BLaER1 (cell line): ENCODE measurements at regions not wholly inside any gene's neighbourhood (a gene's known extent, or its start where the extent isn't known, plus 50 kb on each side); places are given as distances from the start of the nearest gene placed in this dataset.

Source experiments
- H3K27ac ChIP-seq: shearing (Covaris generic); formaldehyde crosslinking; 2 replicates; pipeline ENCODE4 v1.8.1; 2022
- H3K27me3 ChIP-seq: shearing (Covaris generic); formaldehyde crosslinking; 2 replicates; pipeline ENCODE4 v1.8.1; 2022
- H3K36me3 ChIP-seq: shearing (Covaris generic); formaldehyde crosslinking; 2 replicates; pipeline ENCODE4 v1.8.1; 2022
- H3K4me1 ChIP-seq: shearing (Covaris generic); formaldehyde crosslinking; 2 replicates; pipeline ENCODE4 v1.8.1; 2022
- H3K4me2 ChIP-seq: shearing (Covaris generic); formaldehyde crosslinking; 2 replicates; pipeline ENCODE4 v1.8.1; 2022
- H3K4me3 ChIP-seq: shearing (Covaris generic); formaldehyde crosslinking; 2 replicates; pipeline ENCODE4 v1.8.1; 2022
- H3K9ac ChIP-seq: shearing (Covaris generic); formaldehyde crosslinking; 2 replicates; pipeline ENCODE4 v1.8.1; 2022
- H3K9me3 ChIP-seq: shearing (Covaris generic); formaldehyde crosslinking; 2 replicates; pipeline ENCODE4 v1.8.1; 2022
- H4K20me1 ChIP-seq: shearing (Covaris generic); formaldehyde crosslinking; 2 replicates; pipeline ENCODE4 v1.8.1; 2022
- Cebpa-rat ChIP-seq: shearing (Covaris generic); IDR thresholded peaks from 2 replicates; pipeline ENCODE4 v1.8.1; 2022

DNA sequence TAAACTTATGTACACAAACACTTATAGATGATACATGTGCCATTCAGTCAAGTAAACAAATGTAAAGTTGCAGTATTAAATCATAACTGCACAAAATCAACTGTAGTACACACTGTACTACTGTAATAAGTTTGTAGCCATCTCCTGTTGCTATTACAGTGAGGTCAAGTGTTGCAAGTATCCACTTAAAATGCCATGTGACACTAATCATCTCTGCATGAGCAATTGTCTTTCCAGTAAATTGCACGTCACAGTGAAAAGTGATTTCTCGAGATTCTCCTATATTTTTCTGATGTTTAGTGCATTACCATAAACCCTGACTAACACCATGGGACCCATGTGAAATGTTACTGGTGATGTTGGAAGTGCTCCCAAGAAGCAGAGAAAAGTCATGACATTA, 293.3 kb upstream of the SP4 start:
- H3K4me3 ChIP-seq: no peak overlapping the region
- H4K20me1 ChIP-seq: no peaks in the 10 kb centered on the region

DNA sequence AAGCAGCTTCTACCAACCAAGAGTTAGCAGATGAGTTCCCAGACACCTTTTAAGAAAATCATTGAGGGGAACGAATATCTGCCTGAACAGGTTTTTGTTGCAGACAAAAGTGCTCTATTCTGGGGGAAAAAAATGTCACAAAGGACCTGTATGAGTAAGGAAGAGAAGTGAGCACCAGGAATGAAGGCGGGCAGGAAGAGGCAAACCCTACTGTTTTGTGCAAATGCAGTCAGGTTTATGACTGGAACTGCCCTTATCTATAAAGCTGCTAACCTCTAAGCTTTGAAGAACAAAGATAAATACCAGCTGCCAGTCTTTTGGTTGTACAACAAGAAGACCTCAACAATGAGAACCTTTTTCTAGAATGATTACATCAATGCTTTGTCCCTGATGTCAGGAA, 292.4 kb upstream of the SP4 start:
- no peak overlapping the region for H3K4me3 ChIP-seq
- H3K9ac ChIP-seq: no peak overlapping the region
- H3K27me3 ChIP-seq: no peaks in the 10 kb centered on the region
- H3K27ac ChIP-seq: no peak overlapping the region
- no peaks in the 10 kb centered on the region for H3K9me3 ChIP-seq
- H4K20me1 ChIP-seq: no peaks in the 10 kb centered on the region
- no peak overlapping the region for H3K4me2 ChIP-seq
- no peak for TF ChIP-seq Cebpa-rat
- no peaks in the 10 kb centered on the region for H3K36me3 ChIP-seq
- no peaks in the 10 kb centered on the region for H3K4me1 ChIP-seq

More for the DNA sequence above, 293.3 kb upstream of the SP4 start:
- no peak overlapping the region for H3K4me2 ChIP-seq
- no peaks in the 10 kb centered on the region for H3K36me3 ChIP-seq
- no peaks in the 10 kb centered on the region for H3K9me3 ChIP-seq
- no peak overlapping the region for H3K27ac ChIP-seq
- no peaks in the 10 kb centered on the region for H3K27me3 ChIP-seq
- no peak for TF ChIP-seq Cebpa-rat
- H3K4me1 ChIP-seq: no peaks in the 10 kb centered on the region
- no peak overlapping the region for H3K9ac ChIP-seq

DNA sequence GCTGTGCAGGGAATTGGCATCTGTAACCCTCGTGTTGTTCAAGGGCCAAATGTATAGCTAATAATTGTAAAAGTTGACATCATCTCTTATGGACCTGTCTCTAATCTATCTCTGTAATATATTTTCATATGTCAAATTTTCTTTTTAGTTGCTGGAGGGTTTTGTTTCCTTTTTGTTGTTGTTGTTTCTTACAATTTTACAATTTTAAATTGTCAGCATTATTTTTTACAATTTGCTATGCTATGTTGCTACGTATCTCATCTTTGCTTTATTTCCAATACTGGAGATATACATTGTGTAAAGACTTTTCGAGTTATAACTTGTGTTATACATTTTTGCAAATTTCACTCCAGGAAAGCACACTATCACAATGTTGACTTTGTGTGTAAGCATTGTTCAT, 290.2 kb upstream of the SP4 start:
- Histone ChIP-seq H3K9me3 (no peaks in the 10 kb centered on the region), H3K27me3 (no peaks in the 10 kb centered on the region), H3K4me3 (no peak overlapping the region), H3K27ac (no peak overlapping the region), H4K20me1 (no peaks in the 10 kb centered on the region), H3K36me3 (no peaks in the 10 kb centered on the region), H3K4me2 (no peak overlapping the region), H3K4me1 (no peaks in the 10 kb centered on the region), H3K9ac (no peak overlapping the region)
- no peak for TF ChIP-seq Cebpa-rat

DNA sequence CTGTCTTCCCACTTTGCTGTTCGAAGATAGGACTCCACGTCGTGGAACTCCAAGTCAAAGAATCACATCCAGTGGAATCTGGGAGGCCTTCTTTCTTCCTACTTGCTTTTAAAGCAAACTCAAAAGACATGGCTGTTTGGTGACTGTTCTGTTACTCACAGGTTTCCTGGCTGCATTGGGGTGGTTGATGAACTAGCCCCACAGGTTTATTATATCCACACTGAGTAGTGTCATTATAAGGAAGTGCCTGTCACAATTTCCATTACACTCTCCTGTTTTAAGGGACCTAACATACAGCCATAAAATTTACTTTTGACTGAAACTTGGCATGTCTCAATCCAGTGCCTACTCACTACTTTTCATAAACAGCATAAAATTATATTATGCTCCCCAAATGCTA, 287.3 kb upstream of the SP4 start:
- H3K4me2 ChIP-seq: no peak overlapping the region
- no peaks in the 10 kb centered on the region for H3K27me3 ChIP-seq
- H3K9me3 ChIP-seq: no peaks in the 10 kb centered on the region
- no peak overlapping the region for H3K9ac ChIP-seq
- no peaks in the 10 kb centered on the region for H3K4me1 ChIP-seq
- no peak for TF ChIP-seq Cebpa-rat
- no peak overlapping the region for H3K4me3 ChIP-seq
- no peaks in the 10 kb centered on the region for H4K20me1 ChIP-seq
- no peak overlapping the region for H3K27ac ChIP-seq
- H3K36me3 ChIP-seq: no peaks in the 10 kb centered on the region

DNA sequence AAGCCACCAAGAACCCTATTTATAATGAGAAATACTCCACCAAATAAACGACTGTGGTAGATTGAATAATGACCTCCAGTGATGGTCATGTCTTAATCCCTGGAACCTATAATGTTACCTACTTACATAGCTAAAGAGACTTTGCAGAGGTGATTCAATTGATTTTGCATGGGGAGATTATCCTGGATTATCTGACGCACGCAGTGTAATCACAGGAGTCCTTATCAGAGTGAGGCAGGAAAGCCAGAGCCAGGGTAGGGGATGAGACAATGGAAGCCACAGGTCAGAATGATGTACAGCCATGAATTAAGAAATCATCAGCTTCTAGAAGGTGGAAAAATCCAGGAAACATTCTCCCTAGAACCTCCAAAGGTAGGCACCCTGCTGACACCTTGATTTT, 286.4 kb upstream of the SP4 start:
- Histone ChIP-seq H3K27me3 (no peaks in the 10 kb centered on the region), H3K9ac (no peak overlapping the region), H3K27ac (no peak overlapping the region), H3K4me3 (no peak overlapping the region), H3K9me3 (no peaks in the 10 kb centered on the region), H3K4me2 (no peak overlapping the region), H3K36me3 (no peaks in the 10 kb centered on the region), H3K4me1 (no peaks in the 10 kb centered on the region), H4K20me1 (no peaks in the 10 kb centered on the region)
- no peak for TF ChIP-seq Cebpa-rat

DNA sequence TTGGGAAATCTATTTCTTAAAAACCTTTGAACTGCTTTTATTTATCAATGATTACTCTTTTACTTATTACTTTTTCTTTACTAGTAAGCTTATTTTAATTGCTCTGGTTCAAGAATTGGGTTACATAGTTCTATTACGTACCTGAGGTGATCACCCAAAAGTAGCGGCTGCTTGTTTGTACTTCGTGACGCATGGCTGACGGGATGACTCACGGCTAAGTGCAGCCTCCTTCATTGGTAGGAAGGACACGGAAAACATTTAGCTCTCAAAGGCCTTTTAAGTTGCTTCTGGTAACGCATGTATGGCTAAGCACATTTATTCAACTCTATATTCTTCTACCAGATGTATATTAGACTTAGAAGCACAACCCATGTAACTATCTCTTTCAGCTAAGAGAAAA, 285.8 kb upstream of the SP4 start:
- Histone ChIP-seq H3K4me1 (no peaks in the 10 kb centered on the region), H3K4me3 (no peak overlapping the region), H3K27ac (no peak overlapping the region), H3K27me3 (no peaks in the 10 kb centered on the region), H3K4me2 (no peak overlapping the region), H4K20me1 (no peaks in the 10 kb centered on the region), H3K36me3 (no peaks in the 10 kb centered on the region), H3K9me3 (no peaks in the 10 kb centered on the region), H3K9ac (no peak overlapping the region)
- TF ChIP-seq Cebpa-rat: no peak

DNA sequence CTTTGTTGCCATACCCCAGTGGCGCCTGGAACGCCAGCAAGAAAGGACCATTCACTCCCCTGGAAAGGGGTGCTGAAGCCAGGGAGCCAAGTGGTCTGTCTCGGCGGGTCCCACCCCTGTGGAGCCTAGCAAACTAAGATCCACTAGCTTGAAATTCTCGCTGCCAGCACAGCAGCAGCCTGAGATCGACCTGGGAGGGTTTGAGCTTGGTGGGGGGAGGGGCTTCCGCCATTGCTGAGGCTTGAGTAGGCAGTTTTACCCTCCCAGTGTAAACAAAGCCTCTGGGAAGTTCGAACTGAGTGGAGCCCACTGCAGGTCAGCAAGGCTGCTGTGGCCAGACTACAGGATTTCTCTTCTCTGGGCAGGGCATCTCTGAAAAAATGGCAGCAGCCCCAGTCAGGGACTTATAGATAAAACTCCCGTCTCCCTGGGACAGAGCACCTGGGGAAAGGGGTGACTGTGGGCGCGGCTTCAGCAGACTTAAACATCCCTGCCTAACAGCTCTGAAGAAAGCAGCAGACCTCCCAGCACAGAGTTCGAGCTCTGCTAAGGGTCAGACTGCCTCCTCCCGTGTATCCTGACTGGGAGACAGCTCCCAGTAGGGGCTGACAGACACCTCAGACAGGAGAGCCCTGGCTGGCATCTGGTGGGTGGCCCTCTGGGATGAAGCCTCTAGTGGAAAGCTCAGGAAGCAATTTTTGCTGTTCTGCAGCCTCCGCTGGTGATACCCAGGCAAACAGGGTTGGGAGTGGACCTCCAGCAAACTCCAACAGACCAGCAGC, 281.1 kb upstream of the SP4 start:
- H3K4me1 ChIP-seq: no peaks in the 10 kb centered on the region
- no peak for TF ChIP-seq Cebpa-rat
- H3K36me3 ChIP-seq: no peaks in the 10 kb centered on the region
- H3K27me3 ChIP-seq: no peaks in the 10 kb centered on the region
- no peak overlapping the region for H3K4me3 ChIP-seq
- no peaks in the 10 kb centered on the region for H4K20me1 ChIP-seq
- no peaks in the 10 kb centered on the region for H3K9me3 ChIP-seq
- no peak overlapping the region for H3K4me2 ChIP-seq
- H3K27ac ChIP-seq: no peak overlapping the region
- H3K9ac ChIP-seq: no peak overlapping the region

DNA sequence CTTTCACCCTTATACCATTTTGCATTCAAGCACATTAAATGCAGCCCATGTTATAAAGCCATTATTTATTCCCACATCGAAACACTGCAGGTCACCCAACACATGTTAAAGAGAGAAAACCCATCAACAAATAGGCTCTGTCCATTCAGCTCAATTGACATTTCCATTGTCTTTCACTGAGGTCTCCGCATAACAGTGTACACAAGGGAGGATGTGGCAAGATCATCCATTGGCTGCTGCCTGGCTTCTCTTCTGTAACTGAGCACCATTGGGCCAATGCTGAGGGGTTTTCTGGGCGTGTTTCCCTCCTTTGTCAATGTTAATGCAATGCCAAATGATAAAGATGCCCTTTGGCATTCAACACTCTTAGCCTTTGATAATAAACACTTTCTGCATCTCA, 278.1 kb upstream of the SP4 start:
- no peak overlapping the region for H3K4me3 ChIP-seq
- no peaks in the 10 kb centered on the region for H3K36me3 ChIP-seq
- no peak overlapping the region for H3K9ac ChIP-seq
- no peak overlapping the region for H3K4me2 ChIP-seq
- H3K27ac ChIP-seq: no peak overlapping the region
- H3K9me3 ChIP-seq: no peaks in the 10 kb centered on the region
- no peaks in the 10 kb centered on the region for H4K20me1 ChIP-seq
- H3K27me3 ChIP-seq: no peaks in the 10 kb centered on the region
- H3K4me1 ChIP-seq: no peaks in the 10 kb centered on the region
- TF ChIP-seq Cebpa-rat: no peak

DNA sequence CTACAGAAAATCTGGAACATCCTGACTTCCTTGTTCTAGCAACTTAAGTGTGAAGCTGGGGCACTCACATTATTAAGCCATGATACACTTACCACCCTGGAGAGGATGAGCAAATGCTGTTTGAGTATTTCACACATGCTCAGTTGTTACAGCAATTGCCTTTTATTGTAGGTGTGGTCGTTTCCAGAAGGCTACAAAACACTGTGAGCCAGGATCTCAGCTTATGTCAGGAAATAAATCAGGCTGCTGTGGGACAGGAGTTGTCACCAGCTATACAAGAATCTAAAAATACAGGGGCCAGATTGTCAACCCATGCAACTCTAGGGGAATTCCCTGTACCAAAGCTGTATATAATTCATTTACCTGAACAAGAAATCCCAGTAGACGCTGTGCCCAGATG, 273.3 kb upstream of the SP4 start:
- Histone ChIP-seq H3K36me3 (no peaks in the 10 kb centered on the region), H3K27ac (no peak overlapping the region), H3K4me3 (no peak overlapping the region), H4K20me1 (no peaks in the 10 kb centered on the region), H3K27me3 (no peaks in the 10 kb centered on the region), H3K9ac (no peak overlapping the region), H3K4me1 (peaks cover 9% of the 10 kb centered on the region; the same call in 1 of the 2 replicates), H3K9me3 (no peaks in the 10 kb centered on the region), H3K4me2 (no peak overlapping the region)
- no peak for TF ChIP-seq Cebpa-rat

DNA sequence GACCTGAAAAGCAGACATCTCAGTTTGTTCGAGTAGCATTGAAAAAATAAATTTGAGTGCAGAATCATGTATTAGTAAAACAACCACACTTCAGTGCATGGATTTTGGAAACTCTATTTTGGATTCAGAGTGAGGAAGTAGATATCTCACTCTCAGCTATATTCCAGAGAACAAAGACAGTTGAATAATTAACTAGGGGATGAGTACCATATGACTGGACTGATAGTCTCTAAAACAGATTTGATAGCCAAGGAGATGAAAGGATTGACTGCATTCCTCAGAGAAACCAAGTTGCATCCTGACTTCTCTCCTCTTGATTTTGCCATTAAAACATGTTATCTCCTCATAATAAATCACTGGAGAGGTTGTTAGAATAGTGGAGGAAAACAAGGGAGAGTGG, 268.4 kb upstream of the SP4 start:
- Histone ChIP-seq H3K4me2 (no peak overlapping the region), H3K4me1 (peaks cover 9% of the 10 kb centered on the region; the same call in 1 of the 2 replicates), H3K27me3 (no peaks in the 10 kb centered on the region), H3K36me3 (no peaks in the 10 kb centered on the region), H3K9ac (no peak overlapping the region), H3K9me3 (no peaks in the 10 kb centered on the region), H3K27ac (no peak overlapping the region), H3K4me3 (no peak overlapping the region), H4K20me1 (no peaks in the 10 kb centered on the region)
- no peak for TF ChIP-seq Cebpa-rat

DNA sequence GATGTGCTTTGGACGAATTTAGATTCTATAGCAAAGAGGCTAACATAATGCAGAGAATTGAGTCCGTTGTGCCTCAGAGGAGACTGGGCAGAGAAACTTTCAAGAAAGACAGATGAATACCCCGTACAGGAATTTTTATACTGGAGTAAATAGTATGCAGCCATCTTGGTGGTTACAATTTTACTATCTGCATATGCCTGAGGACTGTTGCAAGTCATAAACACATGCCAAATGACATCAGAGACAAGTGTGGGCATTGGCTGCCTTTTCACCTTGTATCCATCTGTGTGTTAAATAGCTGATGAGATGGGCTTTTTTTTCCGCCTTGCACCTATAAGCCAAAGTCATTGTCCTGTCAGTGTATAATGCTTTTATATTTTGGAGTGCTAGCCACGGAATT, 267.5 kb upstream of the SP4 start:
- H3K27ac ChIP-seq: no peak overlapping the region
- H3K4me2 ChIP-seq: no peak overlapping the region
- no peak overlapping the region for H3K9ac ChIP-seq
- H3K4me1 ChIP-seq: peaks cover 9% of the 10 kb centered on the region; the same call in 1 of the 2 replicates
- TF ChIP-seq Cebpa-rat: no peak
- H3K9me3 ChIP-seq: 0 out of 2 replicates have a peak, but pooled peaks cover 7% of the 10 kb centered on the region
- no peaks in the 10 kb centered on the region for H3K36me3 ChIP-seq
- no peaks in the 10 kb centered on the region for H3K27me3 ChIP-seq
- no peak overlapping the region for H3K4me3 ChIP-seq
- no peaks in the 10 kb centered on the region for H4K20me1 ChIP-seq
